ENCODE measurements at regions not wholly inside any gene's neighbourhood (a gene's known extent, or its start where the extent isn't known, plus 50 kb on each side); places are given as distances from the start of the nearest gene placed in this dataset.

GRCh38 chr13:94813920-94814475 lies 101.7 kb upstream of the SOX21 start:
- DNase-seq (ENCODE audit: low spot score), result no peak
- Mint-ChIP-seq H3K27me3 (ENCODE audit: low read depth) (peaks cover 7% of the 10 kb centered on the region), H3K9me3 (ENCODE audit: low read depth) (no peaks in the 10 kb centered on the region), H3K36me3 (ENCODE audit: low read depth) (no peaks in the 10 kb centered on the region), H3K27ac (ENCODE audit: unreplicated experiment) (no peak overlapping the region), H3K4me1 (ENCODE audit: low read depth) (no peaks in the 10 kb centered on the region), H3K4me3 (ENCODE audit: unreplicated experiment) (no peak overlapping the region)
- no peak for TF ChIP-seq CTCF (IDR thresholded peaks at IDR 0.05)

- Mint-ChIP-seq H3K4me3 (ENCODE audit: unreplicated experiment) (no peak overlapping the region), H3K27me3 (ENCODE audit: low read depth) (peaks cover 8% of the 10 kb centered on the region), H3K36me3 (ENCODE audit: low read depth) (no peaks in the 10 kb centered on the region), H3K9me3 (ENCODE audit: low read depth) (no peaks in the 10 kb centered on the region), H3K27ac (ENCODE audit: unreplicated experiment) (no peak overlapping the region), H3K4me1 (ENCODE audit: low read depth) (no peaks in the 10 kb centered on the region)
- TF ChIP-seq CTCF (IDR thresholded peaks at IDR 0.05), result no peak
- DNase-seq (ENCODE audit: low spot score), result no peak
These were observed 99.4 kb upstream of the SOX21 start for GRCh38 chr13:94811753-94812152.

GRCh38 chr13:94800423-94800822 lies 88.1 kb upstream of the SOX21 start:
- H3K4me3 Mint-ChIP-seq (ENCODE audit: unreplicated experiment), result no peak overlapping the region
- H3K27me3 Mint-ChIP-seq (ENCODE audit: low read depth), result peaks cover 7% of the 10 kb centered on the region
- TF ChIP-seq CTCF (IDR thresholded peaks at IDR 0.05), result no peak
- DNase-seq (ENCODE audit: low spot score), result no peak
- H3K27ac Mint-ChIP-seq (ENCODE audit: unreplicated experiment), result no peak overlapping the region
- H3K4me1 Mint-ChIP-seq (ENCODE audit: low read depth), result no peaks in the 10 kb centered on the region
- H3K9me3 Mint-ChIP-seq (ENCODE audit: low read depth), result no peaks in the 10 kb centered on the region
- no peaks in the 10 kb centered on the region for H3K36me3 Mint-ChIP-seq (ENCODE audit: low read depth)

GRCh38 chr13:94799299-94799698 lies 87.0 kb upstream of the SOX21 start:
- Mint-ChIP-seq H3K36me3 (ENCODE audit: low read depth) (no peaks in the 10 kb centered on the region), H3K27me3 (ENCODE audit: low read depth) (peaks cover 7% of the 10 kb centered on the region), H3K9me3 (ENCODE audit: low read depth) (no peaks in the 10 kb centered on the region), H3K4me3 (ENCODE audit: unreplicated experiment) (no peak overlapping the region), H3K4me1 (ENCODE audit: low read depth) (no peaks in the 10 kb centered on the region), H3K27ac (ENCODE audit: unreplicated experiment) (no peak overlapping the region)
- TF ChIP-seq CTCF (IDR thresholded peaks at IDR 0.05), result no peak
- DNase-seq (ENCODE audit: low spot score), result no peak

GRCh38 chr13:94798738-94799137 lies 86.4 kb upstream of the SOX21 start:
- no peak for TF ChIP-seq CTCF (IDR thresholded peaks at IDR 0.05)
- Mint-ChIP-seq H3K4me3 (ENCODE audit: unreplicated experiment) (no peak overlapping the region), H3K27ac (ENCODE audit: unreplicated experiment) (no peak overlapping the region), H3K9me3 (ENCODE audit: low read depth) (no peaks in the 10 kb centered on the region), H3K36me3 (ENCODE audit: low read depth) (no peaks in the 10 kb centered on the region), H3K27me3 (ENCODE audit: low read depth) (peaks cover 4% of the 10 kb centered on the region), H3K4me1 (ENCODE audit: low read depth) (no peaks in the 10 kb centered on the region)
- no peak for DNase-seq (ENCODE audit: low spot score)

Data from chondrocyte (in vitro differentiated cells).